MG63 (cell line): ENCODE measurements at regions not wholly inside any gene's neighbourhood (a gene's known extent, or its start where the extent isn't known, plus 50 kb on each side); places are given as distances from the start of the nearest gene placed in this dataset.
A peak's percentile ranks its signal among the peaks of the same experiment; 100 is the strongest.

Experiments used
- DNase-seq: peaks from one replicate; pipeline ENCODE4 v3.0.0-alpha.2; 2020
- H3K27me3 ChIP-seq: fragments of 250-450 bp; sonication (Bioruptor Pico); 2 replicates; pipeline ENCODE4 v1.5.1; 2020; ENCODE audit warnings: mild to moderate bottlenecking, moderate library complexity
- H3K36me3 ChIP-seq: fragments of 250-450 bp; sonication (Bioruptor Pico); 2 replicates; pipeline ENCODE4 v1.5.1; 2020; ENCODE audit warnings: mild to moderate bottlenecking, moderate library complexity
- H3K4me3 ChIP-seq: fragments of 250-450 bp; sonication (Bioruptor Pico); 2 replicates; pipeline ENCODE4 v1.5.1; 2020; ENCODE audit warnings: mild to moderate bottlenecking, moderate library complexity
- H3K9me3 ChIP-seq: fragments of 250-450 bp; sonication (Bioruptor Pico); 2 replicates; pipeline ENCODE4 v1.5.1; 2020; ENCODE audit warnings: mild to moderate bottlenecking, moderate library complexity

- no peaks in the 10 kb centered on the region for H3K36me3 ChIP-seq
- DNase-seq, result no peak
- no peaks in the 10 kb centered on the region for H3K9me3 ChIP-seq
- H3K27me3 ChIP-seq, result no peaks in the 10 kb centered on the region
- no peak overlapping the region for H3K4me3 ChIP-seq
These were observed 181.8 kb upstream of the PITX1 start for GRCh38 chr5:135215617-135216470.

- no peak for DNase-seq
- Histone ChIP-seq H3K27me3 (no peaks in the 10 kb centered on the region), H3K4me3 (no peak overlapping the region), H3K9me3 (no peaks in the 10 kb centered on the region), H3K36me3 (no peaks in the 10 kb centered on the region)
These were observed 181.0 kb upstream of the PITX1 start for GRCh38 chr5:135214897-135215616.

- H3K27me3 ChIP-seq, result no peaks in the 10 kb centered on the region
- no peaks in the 10 kb centered on the region for H3K36me3 ChIP-seq
- DNase-seq, result no peak
- H3K9me3 ChIP-seq, result no peaks in the 10 kb centered on the region
- no peak overlapping the region for H3K4me3 ChIP-seq
These were observed 179.6 kb upstream of the PITX1 start for GRCh38 chr5:135213466-135214239.

DNA sequence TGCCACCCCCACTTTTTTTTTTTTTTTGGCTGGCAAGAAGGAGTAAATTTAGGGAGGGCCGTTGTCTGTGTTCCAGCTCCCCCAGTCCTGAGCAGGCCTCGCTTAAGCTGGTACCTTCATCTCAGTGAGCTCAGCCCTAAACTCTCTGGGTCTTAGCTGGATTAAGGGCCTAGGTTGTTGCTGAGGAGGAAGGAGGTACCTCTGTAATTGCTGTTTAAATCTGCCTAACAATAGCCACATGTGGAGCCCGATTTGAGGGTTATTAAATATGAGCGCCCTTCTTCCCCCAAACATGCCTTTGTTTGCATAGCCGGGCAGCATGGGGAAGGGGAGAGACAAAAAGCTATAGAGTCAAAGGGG is 179.0 kb upstream of the PITX1 start:
- Histone ChIP-seq H3K36me3 (no peaks in the 10 kb centered on the region), H3K9me3 (no peaks in the 10 kb centered on the region), H3K27me3 (no peaks in the 10 kb centered on the region), H3K4me3 (no peak overlapping the region)
- DNase-seq, result no peak

DNA sequence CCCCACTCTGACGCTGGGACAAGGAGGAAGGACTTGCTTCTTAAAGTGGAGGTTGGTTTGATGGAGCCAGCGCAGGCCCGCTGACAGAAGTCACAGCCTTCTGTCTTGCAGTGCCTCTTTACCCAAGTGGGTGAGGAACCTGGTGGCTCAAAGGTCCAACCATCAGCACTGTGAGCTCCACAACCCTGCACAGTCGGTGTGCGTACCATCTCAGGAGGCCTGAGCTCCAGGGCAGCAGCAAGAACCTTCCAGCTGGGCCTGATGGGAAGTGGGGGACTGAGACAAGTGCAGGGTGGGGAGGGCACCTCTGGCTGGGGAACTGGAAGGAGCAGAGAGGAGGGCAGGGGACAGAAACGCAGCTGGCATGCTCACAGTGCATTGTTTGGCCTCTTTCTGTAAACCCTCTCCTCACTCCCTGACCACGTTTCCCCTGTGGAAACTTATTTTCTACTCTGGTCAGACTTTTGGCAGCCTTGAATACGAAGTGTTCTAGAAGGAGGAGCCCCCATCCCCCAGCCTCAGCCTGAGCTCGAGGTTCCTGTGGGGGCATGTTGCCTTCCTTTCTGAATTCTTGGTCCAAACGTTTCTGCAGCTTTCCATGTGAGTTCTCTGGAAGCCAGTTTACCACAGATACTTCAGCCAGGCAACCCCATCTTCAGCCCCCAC is 178.5 kb upstream of the PITX1 start:
- H3K27me3 ChIP-seq, result no peaks in the 10 kb centered on the region
- no peak overlapping the region for H3K4me3 ChIP-seq
- DNase-seq, result no peak
- H3K36me3 ChIP-seq, result no peaks in the 10 kb centered on the region
- no peaks in the 10 kb centered on the region for H3K9me3 ChIP-seq

DNA sequence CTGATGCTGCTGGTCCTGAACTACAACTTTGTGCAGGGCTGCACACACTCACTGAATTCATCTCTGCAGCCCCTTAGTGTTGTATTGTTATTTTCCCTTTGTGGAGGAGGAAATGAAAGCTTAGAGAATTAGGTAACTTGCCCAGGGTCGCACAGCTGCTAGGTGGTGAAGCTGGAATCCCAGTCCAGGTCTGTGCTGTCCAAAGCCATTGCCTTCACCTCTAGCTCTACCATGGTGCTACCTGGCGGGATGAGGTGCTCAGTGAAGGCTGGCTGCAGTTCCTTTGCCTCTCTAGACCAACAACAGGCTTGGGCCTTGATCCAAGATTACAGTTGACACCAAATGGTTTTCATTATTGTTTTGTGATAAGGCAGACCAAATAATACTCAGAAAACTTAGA is 177.8 kb upstream of the PITX1 start:
- no peaks in the 10 kb centered on the region for H3K36me3 ChIP-seq
- H3K4me3 ChIP-seq, result no peak overlapping the region
- no peaks in the 10 kb centered on the region for H3K9me3 ChIP-seq
- DNase-seq, result no peak
- H3K27me3 ChIP-seq, result no peaks in the 10 kb centered on the region

GRCh38 chr5:135211083-135211790 is 177.2 kb upstream of the PITX1 start:
- no peaks in the 10 kb centered on the region for H3K36me3 ChIP-seq
- DNase-seq, result no peak
- H3K4me3 ChIP-seq, result no peak overlapping the region
- no peaks in the 10 kb centered on the region for H3K27me3 ChIP-seq
- no peaks in the 10 kb centered on the region for H3K9me3 ChIP-seq

DNA sequence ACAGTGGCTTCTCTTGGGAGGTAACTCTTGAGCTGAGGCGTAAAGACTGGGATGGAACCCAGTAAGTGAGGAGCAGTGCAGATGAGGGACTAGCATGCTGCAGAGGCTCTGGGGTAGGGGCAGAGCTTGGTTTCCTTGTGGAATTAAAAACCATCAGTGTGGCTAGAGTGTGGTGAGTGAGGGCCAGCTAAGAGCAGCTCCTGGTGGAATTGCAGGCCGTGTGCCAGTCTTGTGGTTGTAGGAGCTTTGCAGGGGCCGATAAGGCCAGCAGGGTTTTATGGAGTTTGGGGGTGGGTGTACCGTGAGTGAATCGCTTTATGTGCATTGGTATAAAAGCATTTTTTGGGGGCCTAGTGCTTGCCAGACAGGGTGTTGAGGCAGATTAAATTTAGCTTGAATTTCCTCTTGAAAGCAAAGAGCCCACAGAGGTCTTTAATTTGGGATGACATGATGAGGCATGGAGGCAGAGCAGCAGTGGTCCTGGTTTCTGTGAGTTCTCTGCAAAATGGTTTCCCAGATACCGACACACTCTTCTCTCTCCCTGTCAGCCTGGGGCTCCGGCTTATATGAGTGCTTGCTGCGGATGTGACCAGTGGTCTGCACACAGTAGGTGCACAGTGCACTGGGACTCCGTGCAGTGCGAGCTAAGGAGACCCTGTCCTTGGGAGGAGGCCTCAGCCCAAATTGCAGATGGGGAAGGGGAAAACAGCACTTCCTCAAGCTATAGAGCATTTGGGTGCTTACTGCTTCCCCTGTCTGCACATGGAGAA is 176.4 kb upstream of the PITX1 start:
- Histone ChIP-seq H3K4me3 (no peak overlapping the region), H3K9me3 (no peaks in the 10 kb centered on the region), H3K27me3 (no peaks in the 10 kb centered on the region), H3K36me3 (no peaks in the 10 kb centered on the region)
- DNase-seq, result peak; percentile 74

DNA sequence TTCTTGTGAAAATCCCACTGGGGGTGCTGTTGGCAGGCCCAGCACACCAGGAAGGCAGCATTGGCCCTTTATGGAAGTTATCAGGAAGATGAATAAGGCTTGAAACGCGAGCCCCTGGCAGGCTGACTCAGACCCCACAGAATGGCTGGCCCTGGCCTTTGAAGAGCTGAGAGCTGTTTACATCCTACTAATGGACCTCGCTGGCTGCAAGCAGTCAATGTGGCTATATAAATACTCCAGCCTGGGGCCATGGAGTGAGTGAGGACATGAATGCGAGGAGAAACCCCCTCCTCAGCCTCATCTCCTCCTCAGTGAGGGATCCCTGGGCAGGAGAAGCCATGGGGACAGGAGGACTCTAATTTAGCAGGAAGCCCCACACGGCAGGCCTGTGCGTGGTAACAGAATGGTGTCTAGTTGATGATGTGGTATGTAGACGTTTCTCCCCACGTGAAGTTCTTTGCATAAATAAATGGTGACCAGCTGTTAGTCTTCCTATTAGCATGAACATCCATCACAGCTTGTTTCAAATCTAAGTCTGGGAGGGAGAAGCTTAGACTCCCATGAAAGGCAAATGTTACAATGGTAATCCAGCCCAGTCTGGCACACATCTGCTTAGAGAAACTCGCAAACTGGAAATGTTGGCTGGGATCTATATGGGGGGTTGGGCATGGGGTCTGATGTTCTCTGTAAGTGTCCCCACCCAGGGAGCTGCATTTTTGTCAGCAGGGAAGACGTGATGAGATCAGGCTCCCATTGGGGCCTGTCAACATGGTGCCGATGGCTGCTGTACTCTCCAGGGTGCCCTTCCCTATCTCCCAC is 175.1 kb upstream of the PITX1 start:
- H3K27me3 ChIP-seq, result no peaks in the 10 kb centered on the region
- H3K36me3 ChIP-seq, result no peaks in the 10 kb centered on the region
- H3K9me3 ChIP-seq, result no peaks in the 10 kb centered on the region
- DNase-seq, result peak; percentile 99
- H3K4me3 ChIP-seq, result no peak overlapping the region

- no peaks in the 10 kb centered on the region for H3K36me3 ChIP-seq
- no peak for DNase-seq
- H3K9me3 ChIP-seq, result no peaks in the 10 kb centered on the region
- H3K4me3 ChIP-seq, result no peak overlapping the region
- no peaks in the 10 kb centered on the region for H3K27me3 ChIP-seq
These were observed 174.5 kb upstream of the PITX1 start for GRCh38 chr5:135208555-135208902.

DNA sequence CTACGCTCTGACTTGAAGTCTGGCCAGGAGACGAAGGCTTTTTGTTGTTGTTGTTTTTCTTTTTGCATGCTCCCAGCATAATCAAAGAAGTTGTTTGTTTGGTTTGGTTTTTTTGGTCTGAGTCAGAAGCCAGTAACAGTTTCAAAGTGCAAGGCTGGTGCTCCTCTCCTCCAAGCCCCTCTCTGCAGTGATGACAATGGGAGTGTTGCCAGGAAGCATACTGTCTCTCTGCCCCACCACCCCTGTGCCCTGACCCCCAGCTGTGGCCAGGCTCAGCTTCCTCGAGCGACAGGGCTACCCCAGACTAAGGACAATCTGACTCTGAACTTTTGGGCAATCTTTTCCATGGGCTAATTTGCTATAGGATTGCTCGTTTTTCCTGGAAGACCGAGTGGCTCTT is 173.8 kb upstream of the PITX1 start:
- peaks cover under 1% of the 10 kb centered on the region for H3K9me3 ChIP-seq
- no peak for DNase-seq
- no peak overlapping the region for H3K4me3 ChIP-seq
- no peaks in the 10 kb centered on the region for H3K27me3 ChIP-seq
- H3K36me3 ChIP-seq, result no peaks in the 10 kb centered on the region

- Histone ChIP-seq H3K9me3 (peaks cover 10% of the 10 kb centered on the region), H3K4me3 (no peak overlapping the region), H3K36me3 (no peaks in the 10 kb centered on the region), H3K27me3 (no peaks in the 10 kb centered on the region)
- DNase-seq, result no peak
These were observed 172.8 kb upstream of the PITX1 start for GRCh38 chr5:135206862-135207261.

- DNase-seq, result no peak
- H3K9me3 ChIP-seq, result peaks cover 10% of the 10 kb centered on the region
- H3K36me3 ChIP-seq, result no peaks in the 10 kb centered on the region
- H3K4me3 ChIP-seq, result no peak overlapping the region
- no peaks in the 10 kb centered on the region for H3K27me3 ChIP-seq
These were observed 171.8 kb upstream of the PITX1 start for GRCh38 chr5:135205632-135206349.

DNA sequence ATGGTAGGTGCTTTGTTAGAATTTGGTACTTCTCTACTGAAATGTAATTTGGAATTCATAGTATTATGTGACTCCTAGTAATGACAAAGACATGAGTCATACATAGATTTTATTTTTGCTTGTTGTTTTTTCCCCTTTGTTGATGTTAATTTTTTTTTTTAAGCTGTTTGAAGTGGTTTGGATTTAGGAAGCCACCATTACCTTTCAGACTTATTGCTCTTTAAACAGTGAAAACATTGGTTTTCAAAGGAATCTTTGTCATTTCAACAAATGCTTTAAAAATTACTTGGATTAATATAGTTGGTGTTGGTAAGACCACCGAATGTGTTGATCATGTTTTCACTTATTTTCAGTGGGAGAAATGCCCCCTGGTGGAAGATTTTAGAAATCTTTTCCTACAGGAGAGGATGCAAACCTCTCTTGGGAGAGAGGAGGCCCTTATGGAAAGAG is 170.1 kb upstream of the PITX1 start:
- Histone ChIP-seq H3K4me3 (no peak overlapping the region), H3K9me3 (peaks cover 10% of the 10 kb centered on the region), H3K36me3 (no peaks in the 10 kb centered on the region), H3K27me3 (no peaks in the 10 kb centered on the region)
- no peak for DNase-seq
